Fibroblast of upper back skin (primary cell): ENCODE measurements at regions not wholly inside any gene's neighbourhood (a gene's known extent, or its start where the extent isn't known, plus 50 kb on each side); places are given as distances from the start of the nearest gene placed in this dataset.

Experiments used
- DNase-seq: peaks from one replicate; pipeline ENCODE4 v3.0.0-alpha.2; 2013

GRCh38 chr5:35359859-35360258 is 129.6 kb upstream of the PRLR start:
- no peak for DNase-seq

- DNase-seq = no peak
Measured at GRCh38 chr5:35357973-35358372, 127.7 kb upstream of the PRLR start.

GRCh38 chr5:35356725-35357124 is 126.4 kb upstream of the PRLR start:
- peak; percentile 4 for DNase-seq

- peak; percentile 15 for DNase-seq
Measured at GRCh38 chr5:35354751-35355150, 124.5 kb upstream of the PRLR start.

GRCh38 chr5:35345222-35345621 is 114.9 kb upstream of the PRLR start:
- no peak for DNase-seq

- DNase-seq = no peak
Measured at GRCh38 chr5:35342664-35343063, 112.4 kb upstream of the PRLR start.

GRCh38 chr5:35341189-35341588 is 110.9 kb upstream of the PRLR start:
- no peak for DNase-seq

GRCh38 chr5:35339616-35340100 is 109.4 kb upstream of the PRLR start:
- DNase-seq = no peak

GRCh38 chr5:35339006-35339405 is 108.7 kb upstream of the PRLR start:
- DNase-seq = no peak

GRCh38 chr5:35338157-35338453 is 107.8 kb upstream of the PRLR start:
- DNase-seq = no peak

GRCh38 chr5:35337340-35338156 is 107.3 kb upstream of the PRLR start:
- DNase-seq = no peak

- DNase-seq = no peak
Measured at GRCh38 chr5:35336230-35336629, 105.9 kb upstream of the PRLR start.

GRCh38 chr5:35335752-35336151 is 105.5 kb upstream of the PRLR start:
- no peak for DNase-seq

GRCh38 chr5:35333366-35333765 is 103.1 kb upstream of the PRLR start:
- no peak for DNase-seq

GRCh38 chr5:35331956-35332950 is 102.0 kb upstream of the PRLR start:
- no peak for DNase-seq

- DNase-seq = no peak
Measured at GRCh38 chr5:35325836-35326235, 95.5 kb upstream of the PRLR start.

GRCh38 chr5:35324679-35325078 is 94.4 kb upstream of the PRLR start:
- DNase-seq = no peak

- no peak for DNase-seq
Measured at GRCh38 chr5:35324201-35324600, 93.9 kb upstream of the PRLR start.

- DNase-seq = no peak
Measured at GRCh38 chr5:35320029-35320428, 89.7 kb upstream of the PRLR start.

- DNase-seq = peak; percentile 79
Measured at GRCh38 chr5:35319333-35320002, 89.2 kb upstream of the PRLR start.

GRCh38 chr5:35317586-35317985 is 87.3 kb upstream of the PRLR start:
- DNase-seq = no peak

GRCh38 chr5:35316611-35317274 is 86.5 kb upstream of the PRLR start:
- DNase-seq = peak; percentile 22

GRCh38 chr5:35313291-35313690 is 83.0 kb upstream of the PRLR start:
- peak; percentile 78 for DNase-seq
